Smooth muscle cell (in vitro differentiated cells): ENCODE measurements at regions not wholly inside any gene's neighbourhood (a gene's known extent, or its start where the extent isn't known, plus 50 kb on each side); places are given as distances from the start of the nearest gene placed in this dataset.
"Not testable (repeated sequence)": the region's sequence is repeated elsewhere in the genome, so short reads cannot be mapped to it uniquely, and the experiment has no call there.

Experiments used
- DNase-seq: peaks from one replicate; lab custom pipeline; 2025; ENCODE audit not compliant: unreplicated experiment; lab: John Stamatoyannopoulos, UW
- H2AFZ ChIP-seq: fragments of 200-600 bp; sonication (generic); 2 replicates; pipeline ENCODE4 v1.6.0; 2016; ENCODE audit warnings: antibody characterized with exemption, low read depth, mild to moderate bottlenecking
- H3F3A ChIP-seq: fragments of 200-600 bp; sonication (generic); 2 replicates; pipeline ENCODE4 v1.6.0; 2017; ENCODE audit warnings: antibody characterized with exemption, low read depth
- H3K27ac ChIP-seq: fragments of 200-600 bp; sonication (generic); 2 replicates; pipeline ENCODE4 v1.5.1; 2016; ENCODE audit warnings: low read depth, mild to moderate bottlenecking
- H3K27me3 ChIP-seq: fragments of 200-600 bp; sonication (generic); 2 replicates; pipeline ENCODE4 v1.6.1; 2016; ENCODE audit warnings: low read depth, mild to moderate bottlenecking
- H3K36me3 ChIP-seq: fragments of 200-600 bp; sonication (generic); 2 replicates; pipeline ENCODE4 v1.5.1; 2016; ENCODE audit warnings: low read depth
- H3K4me1 ChIP-seq: fragments of 200-600 bp; sonication (generic); 2 replicates; pipeline ENCODE4 v1.5.1; 2016; ENCODE audit warnings: low read depth
- H3K4me2 ChIP-seq: fragments of 200-600 bp; sonication (generic); 2 replicates; pipeline ENCODE4 v1.6.0; 2016; ENCODE audit warnings: mild to moderate bottlenecking
- H3K4me3 ChIP-seq: fragments of 200-600 bp; sonication (generic); 2 replicates; pipeline ENCODE4 v1.5.1; 2016; ENCODE audit warnings: mild to moderate bottlenecking
- H3K79me2 ChIP-seq: fragments of 200-600 bp; sonication (generic); 2 replicates; pipeline ENCODE4 v1.6.0; 2016; ENCODE audit warnings: low read depth, mild to moderate bottlenecking
- H3K9ac ChIP-seq: fragments of 200-600 bp; sonication (generic); 2 replicates; pipeline ENCODE4 v1.6.0; 2016; ENCODE audit warnings: low read depth
- H3K9me3 ChIP-seq: fragments of 200-600 bp; sonication (generic); replicated peaks from 2 replicates; pipeline ENCODE4 v1.5.1; 2016; ENCODE audit warnings: low read depth
- H4K20me1 ChIP-seq: fragments of 200-600 bp; sonication (generic); 2 replicates; pipeline ENCODE4 v1.6.0; 2016; ENCODE audit warnings: low read depth
- CTCF ChIP-seq: fragments of 200-600 bp; sonication (generic); IDR thresholded peaks from 2 replicates; pipeline ENCODE4 v1.5.1; 2017; ENCODE audit warnings: borderline replicate concordance, mild to moderate bottlenecking, antibody characterized with exemption; ENCODE audit not compliant: insufficient read depth, poor library complexity, severe bottlenecking
- WGBS: methylation state at CpG from one replicate; pipeline ENCODE4 v1.1.7; 2016; ENCODE audit warnings: low lambda C conversion rate; 5-methylcytosine and 5-hydroxymethylcytosine counted together

GRCh38 chr10:21449288-21449966, 76.1 kb downstream of the SKIDA1 start:
- no peaks in the 10 kb centered on the region for H3K4me1 ChIP-seq
- H4K20me1 ChIP-seq = no peaks in the 10 kb centered on the region
- no peaks in the 10 kb centered on the region for H3F3A ChIP-seq
- no peak overlapping the region for H2AFZ ChIP-seq
- no peak overlapping the region for H3K4me3 ChIP-seq
- WGBS = 94% methylated on average over 8 of the region's 8 CpGs
- TF ChIP-seq CTCF = no peak
- no peak overlapping the region for H3K27ac ChIP-seq
- no peak overlapping the region for H3K4me2 ChIP-seq
- no peak overlapping the region for H3K9ac ChIP-seq
- no peaks in the 10 kb centered on the region for H3K79me2 ChIP-seq
- no peaks in the 10 kb centered on the region for H3K36me3 ChIP-seq
- no peaks in the 10 kb centered on the region for H3K27me3 ChIP-seq
- DNase-seq = no peak
- H3K9me3 ChIP-seq = no peaks in the 10 kb centered on the region

GRCh38 chr10:21445163-21445562, 80.3 kb downstream of the SKIDA1 start:
- H3K9ac ChIP-seq = no peak overlapping the region
- H3K27ac ChIP-seq = no peak overlapping the region
- no peaks in the 10 kb centered on the region for H3K36me3 ChIP-seq
- DNase-seq = no peak
- H3K9me3 ChIP-seq = no peaks in the 10 kb centered on the region
- no peak for TF ChIP-seq CTCF
- H3F3A ChIP-seq = no peaks in the 10 kb centered on the region
- no peaks in the 10 kb centered on the region for H3K4me1 ChIP-seq
- H3K79me2 ChIP-seq = no peaks in the 10 kb centered on the region
- H3K27me3 ChIP-seq = no peaks in the 10 kb centered on the region
- H3K4me3 ChIP-seq = no peak overlapping the region
- WGBS = 96% methylated on average over 1 of the region's 1 CpG
- no peaks in the 10 kb centered on the region for H4K20me1 ChIP-seq
- H2AFZ ChIP-seq = peak overlapping the region; percentile 41
- no peak overlapping the region for H3K4me2 ChIP-seq

GRCh38 chr10:21441625-21442024, 83.9 kb downstream of the SKIDA1 start:
- no peaks in the 10 kb centered on the region for H3K9me3 ChIP-seq
- 90% methylated on average over 2 of the region's 2 CpGs for WGBS
- no peaks in the 10 kb centered on the region for H3K27me3 ChIP-seq
- no peak overlapping the region for H3K27ac ChIP-seq
- H4K20me1 ChIP-seq = no peaks in the 10 kb centered on the region
- no peak overlapping the region for H3K4me2 ChIP-seq
- no peaks in the 10 kb centered on the region for H3K36me3 ChIP-seq
- H3K9ac ChIP-seq = no peak overlapping the region
- H3F3A ChIP-seq = no peaks in the 10 kb centered on the region
- TF ChIP-seq CTCF = no peak
- no peak for DNase-seq
- H3K79me2 ChIP-seq = no peaks in the 10 kb centered on the region
- H2AFZ ChIP-seq = no peak overlapping the region
- no peak overlapping the region for H3K4me3 ChIP-seq
- H3K4me1 ChIP-seq = no peaks in the 10 kb centered on the region

- not testable (repeated sequence) for DNase-seq, H3F3A ChIP-seq, H2AFZ ChIP-seq, H3K9me3 ChIP-seq, H3K27me3 ChIP-seq, H4K20me1 ChIP-seq, H3K27ac ChIP-seq, H3K36me3 ChIP-seq, H3K9ac ChIP-seq, H3K4me2 ChIP-seq, H3K4me1 ChIP-seq, H3K79me2 ChIP-seq, H3K4me3 ChIP-seq
- WGBS = 83% methylated on average over 10 of the region's 10 CpGs
Measured at GRCh38 chr10:21438914-21439313, 86.6 kb downstream of the SKIDA1 start.
